EH (cell line): ENCODE measurements at regions not wholly inside any gene's neighbourhood (a gene's known extent, or its start where the extent isn't known, plus 50 kb on each side); places are given as distances from the start of the nearest gene placed in this dataset.
"Not testable (repeated sequence)": the region's sequence is repeated elsewhere in the genome, so short reads cannot be mapped to it uniquely, and the experiment has no call there.

ENCODE experiments used
- DNase-seq: peaks from one replicate; pipeline ENCODE4 v3.0.0-alpha.2; 2015; ENCODE audit warnings: low read depth

DNA sequence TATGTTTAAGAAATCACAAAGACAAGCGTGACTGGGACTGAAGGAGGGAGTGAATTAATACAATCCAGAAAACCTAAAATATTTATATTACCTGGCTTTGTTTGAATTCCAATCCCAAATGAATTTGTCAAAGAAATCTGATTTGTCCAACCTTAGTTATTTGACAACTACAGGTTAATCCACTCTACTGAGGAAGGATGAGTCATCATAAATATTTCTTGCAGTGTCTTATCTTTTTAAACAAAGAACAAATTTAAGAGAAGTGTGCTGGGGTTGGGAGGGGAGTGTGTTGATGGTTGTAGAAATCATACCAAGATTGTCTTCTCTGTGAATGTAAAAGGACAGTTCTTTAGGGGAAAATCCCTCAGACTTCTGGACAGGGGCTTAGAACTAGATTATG is 1106.3 kb upstream of the SLC39A10 start:
- DNase-seq: no peak

DNA sequence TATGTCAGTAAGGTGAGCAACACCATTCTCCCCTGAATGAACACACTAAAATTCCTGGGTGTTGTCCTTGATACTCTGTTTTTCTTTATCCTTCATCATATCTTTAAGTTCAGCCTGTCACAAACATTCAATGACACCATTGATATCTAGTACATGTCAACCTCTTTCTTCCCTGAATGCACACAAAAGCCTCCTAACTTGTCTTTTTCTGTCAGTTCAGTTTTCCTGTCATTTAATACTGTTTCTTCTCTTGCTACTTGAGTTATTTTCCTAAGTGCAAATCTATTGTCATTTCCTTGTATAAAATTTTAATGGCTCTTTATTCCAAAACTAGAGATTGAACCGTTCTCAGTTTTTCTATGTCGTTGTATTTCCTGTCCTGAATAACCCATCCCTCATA is 1107.6 kb upstream of the SLC39A10 start:
- DNase-seq: no peak

DNA sequence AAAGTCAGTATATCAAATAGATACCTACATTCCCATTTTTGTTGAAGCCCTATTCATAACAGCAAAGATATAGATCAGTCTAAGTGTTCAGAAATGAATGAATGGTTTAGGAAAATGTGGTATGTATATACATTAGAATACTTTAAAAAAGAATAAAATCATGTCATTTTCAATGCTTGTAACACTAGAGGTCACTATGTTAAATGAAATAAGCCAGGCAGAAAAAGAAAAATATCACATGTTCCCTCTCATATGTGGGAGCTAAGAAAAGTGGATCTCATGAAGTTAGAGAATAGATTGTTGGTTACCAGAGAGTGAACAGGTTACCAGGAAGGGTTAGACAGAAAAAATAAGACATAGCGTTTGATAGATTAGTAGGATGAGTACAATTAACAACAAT is 1111.0 kb upstream of the SLC39A10 start:
- DNase-seq: no peak

DNA sequence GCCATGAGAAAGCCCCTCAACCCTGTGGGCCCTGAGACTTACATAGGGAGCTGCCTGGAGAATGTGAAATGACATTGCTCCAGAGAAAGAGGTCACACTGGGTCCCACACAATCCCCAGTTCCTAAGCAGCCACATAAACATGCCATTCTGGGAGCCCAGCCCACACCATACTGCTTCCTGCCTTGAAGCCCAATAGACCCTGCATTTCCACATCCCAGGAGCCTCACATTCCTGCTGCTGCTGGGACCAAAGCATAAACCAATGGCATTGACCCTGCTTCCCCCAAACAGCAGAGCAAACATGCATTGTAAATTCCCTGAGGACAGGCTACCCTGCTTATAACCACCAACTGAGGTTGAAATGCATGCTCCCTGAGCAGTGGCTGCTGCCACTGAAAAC is 1117.6 kb upstream of the SLC39A10 start:
- no peak for DNase-seq

DNA sequence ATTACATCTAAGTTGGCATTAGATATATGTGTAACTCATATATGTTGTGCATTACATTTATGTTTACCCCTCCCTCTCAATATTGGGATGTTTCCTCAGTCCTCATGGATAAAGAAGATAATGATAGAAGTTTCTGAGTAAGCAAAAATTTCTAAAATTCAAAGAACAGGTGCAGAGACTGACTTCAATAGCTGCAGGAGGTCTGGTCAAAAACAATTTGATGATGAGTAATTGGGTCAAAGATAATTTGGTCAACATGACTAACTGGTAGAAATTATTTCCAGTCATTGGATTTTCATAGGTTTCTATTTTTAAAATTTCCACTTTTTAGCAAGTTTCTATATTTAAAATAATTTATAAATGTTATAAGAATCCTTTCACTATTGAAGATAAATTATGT is 1130.9 kb upstream of the SLC39A10 start:
- DNase-seq: no peak

DNA sequence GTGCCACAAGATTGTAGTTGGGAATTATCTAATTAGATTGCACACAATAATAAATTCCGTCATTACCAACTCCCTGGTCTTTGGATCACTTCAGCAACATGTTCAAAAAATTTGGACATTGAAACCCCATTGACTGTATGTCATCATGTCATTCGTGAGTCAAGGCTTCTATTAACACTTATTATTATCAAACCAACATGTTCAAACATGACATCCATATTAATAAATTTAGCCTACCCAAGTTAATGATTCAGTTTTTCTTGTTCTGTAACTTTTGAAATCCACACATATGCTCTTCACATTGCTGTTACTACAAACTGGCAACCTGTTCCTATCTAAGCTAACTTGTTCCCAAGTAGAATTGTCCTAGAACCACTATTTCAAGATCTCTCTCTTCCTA is 1142.7 kb upstream of the SLC39A10 start:
- no peak for DNase-seq

DNA sequence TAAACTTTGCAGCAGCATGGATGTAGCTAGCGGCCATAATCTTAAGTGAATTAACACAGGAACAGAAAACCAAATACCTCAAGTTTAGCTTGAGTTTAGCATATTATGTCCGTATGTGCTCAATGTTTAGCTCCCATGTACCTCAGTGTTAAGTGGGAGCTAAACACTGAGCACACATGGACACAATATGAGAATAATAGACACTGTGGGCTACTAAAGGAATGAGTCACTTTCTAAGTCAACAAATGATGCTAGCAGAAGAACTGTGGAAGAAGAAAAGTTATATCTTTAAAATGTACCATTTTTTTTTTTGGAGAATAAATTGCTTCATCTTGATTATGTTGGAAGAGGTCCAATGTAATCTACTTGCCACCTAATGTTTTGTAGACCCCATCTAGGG is 1146.0 kb upstream of the SLC39A10 start:
- not testable (repeated sequence) for DNase-seq

DNA sequence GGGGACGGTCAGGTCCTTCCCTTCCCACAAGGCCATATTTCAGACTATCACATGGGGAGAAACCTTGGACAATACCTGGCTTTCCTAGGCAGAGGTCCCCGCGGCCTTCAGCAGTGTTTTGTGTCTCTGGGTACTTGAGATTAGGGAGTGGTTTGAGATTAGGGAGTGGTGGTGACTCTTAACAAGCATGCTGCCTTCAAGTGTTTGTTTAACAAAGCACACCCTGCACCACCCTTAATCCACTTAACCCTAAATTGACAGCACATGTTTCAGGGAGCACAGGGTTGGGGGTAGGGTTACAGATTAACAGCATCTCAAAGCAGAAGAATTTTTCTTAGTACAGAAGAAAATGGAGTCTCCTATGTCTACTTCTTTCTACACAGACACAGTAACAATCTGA is 1152.2 kb upstream of the SLC39A10 start:
- not testable (repeated sequence) for DNase-seq

DNA sequence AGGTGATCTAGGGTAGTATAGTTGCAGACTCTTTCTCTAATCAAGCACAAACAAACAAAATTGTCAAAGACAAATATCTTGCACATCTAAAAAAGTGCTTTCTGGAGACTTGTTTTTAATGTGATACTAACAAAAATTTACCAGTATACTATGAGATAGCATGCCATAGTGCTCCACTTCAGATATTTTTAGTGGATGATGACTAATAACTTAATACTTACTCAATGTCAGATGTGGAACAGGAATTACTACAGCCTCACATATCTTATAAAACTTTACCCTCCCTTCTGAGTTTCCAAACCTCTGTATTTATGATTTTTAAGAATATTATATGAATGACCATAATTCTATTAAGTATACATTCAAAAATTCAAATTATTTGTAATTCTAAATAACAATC is 1162.0 kb upstream of the SLC39A10 start:
- DNase-seq: no peak

DNA sequence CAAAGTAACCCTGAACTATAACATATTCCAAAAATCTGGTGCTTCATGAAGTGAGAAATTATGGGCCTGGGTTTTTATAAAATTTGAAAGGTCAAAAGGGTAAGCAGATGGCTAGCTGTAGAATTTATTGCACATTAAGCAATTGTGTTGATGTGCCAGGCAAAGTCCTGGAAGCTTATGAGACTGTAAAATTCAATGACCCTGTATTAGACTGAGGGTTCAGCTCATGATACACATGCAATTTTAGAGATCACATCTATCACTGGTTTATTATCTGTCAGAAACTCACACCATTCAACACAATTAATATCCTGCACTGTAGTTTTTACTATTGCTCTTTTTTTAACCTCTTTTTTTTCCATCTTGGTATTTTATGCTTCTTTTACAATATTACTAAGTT is 1162.6 kb upstream of the SLC39A10 start:
- no peak for DNase-seq

DNA sequence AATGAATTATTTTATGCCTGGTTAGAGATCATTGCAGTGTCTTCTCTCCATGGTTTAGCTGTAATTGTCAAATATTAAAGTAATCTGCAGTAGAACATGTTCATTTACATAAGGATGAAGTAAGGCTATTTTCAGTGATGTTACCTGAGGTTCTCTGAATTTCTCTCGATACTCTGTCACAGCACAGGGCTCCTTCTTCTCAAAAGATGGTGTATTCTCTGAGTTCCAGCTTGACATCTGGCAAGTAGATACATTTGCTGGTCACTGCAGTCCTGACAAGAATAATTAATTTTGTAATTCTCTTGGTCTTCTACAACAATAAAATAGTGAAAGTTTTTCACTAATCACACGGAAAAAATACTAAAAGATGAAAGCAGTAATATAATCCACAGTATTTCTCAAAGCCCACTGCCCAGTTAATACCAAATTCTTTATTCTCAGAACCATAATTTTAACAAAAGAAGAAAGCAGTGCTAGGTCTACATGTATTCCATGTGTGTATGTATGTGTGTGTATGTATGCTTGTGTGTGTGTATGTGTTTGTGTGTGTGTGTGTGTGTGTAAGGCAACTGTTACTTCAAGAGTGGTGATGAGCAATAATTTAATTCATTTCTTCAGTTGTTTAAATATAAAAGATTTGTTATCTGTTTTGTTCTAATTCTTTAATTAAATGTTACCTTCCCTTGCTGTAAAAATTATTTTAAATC is 1165.5 kb upstream of the SLC39A10 start:
- no peak for DNase-seq

DNA sequence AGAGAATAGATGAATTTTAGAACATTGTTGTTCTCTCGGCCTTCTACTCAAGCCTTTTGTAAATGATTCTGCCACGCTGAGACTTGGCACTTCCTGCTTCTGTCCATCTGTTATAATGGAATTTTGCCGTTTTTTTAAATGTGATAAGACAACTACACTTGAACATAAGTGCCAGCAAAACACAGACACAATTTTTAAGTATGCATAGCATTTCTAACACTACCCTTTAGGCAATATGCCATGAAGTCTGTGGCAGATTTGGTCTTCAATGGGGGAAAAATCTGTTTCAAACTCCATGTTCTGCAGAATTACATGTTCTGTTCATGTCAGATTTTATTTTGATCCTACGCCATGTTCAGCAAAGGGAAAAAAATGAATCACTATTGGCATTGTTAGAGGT is 1170.7 kb upstream of the SLC39A10 start:
- DNase-seq: no peak

DNA sequence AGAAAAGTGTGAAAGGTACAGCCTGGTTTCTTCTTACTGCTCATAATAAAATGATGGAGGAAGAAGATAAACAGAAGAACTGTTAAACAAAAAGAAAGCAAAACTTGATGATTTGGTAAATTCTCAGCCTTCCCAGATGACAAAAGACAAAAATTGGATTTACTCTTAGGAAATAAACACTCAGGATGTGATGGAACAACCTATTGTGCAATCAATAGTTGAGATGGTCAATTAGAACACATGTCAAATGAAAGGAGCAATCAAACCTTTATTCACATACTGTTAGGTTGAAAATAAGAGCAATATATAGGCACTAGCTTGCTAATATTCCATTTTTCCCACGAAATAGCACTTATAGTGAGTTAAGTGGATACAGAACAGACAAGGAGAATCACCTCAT is 1174.0 kb upstream of the SLC39A10 start:
- DNase-seq: no peak

DNA sequence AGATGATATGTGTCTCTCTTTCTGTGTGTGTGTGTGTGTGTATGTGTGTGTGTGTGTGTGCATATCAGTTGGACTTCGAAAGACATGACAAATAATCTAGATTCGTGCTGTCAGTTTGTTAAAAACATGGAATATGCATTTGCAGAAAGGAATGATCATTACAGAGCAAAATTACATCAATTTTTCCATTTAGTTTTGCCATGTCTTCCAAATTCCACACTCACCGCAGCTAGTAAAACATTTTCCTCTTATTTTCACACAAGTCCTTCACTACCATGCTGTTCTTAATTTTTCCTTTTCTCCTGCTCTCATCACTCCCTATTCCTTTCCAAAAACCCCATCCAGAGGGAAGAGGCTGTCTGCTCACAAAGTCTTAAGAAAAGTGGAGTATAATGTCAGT is 1191.4 kb upstream of the SLC39A10 start:
- DNase-seq: no peak

DNA sequence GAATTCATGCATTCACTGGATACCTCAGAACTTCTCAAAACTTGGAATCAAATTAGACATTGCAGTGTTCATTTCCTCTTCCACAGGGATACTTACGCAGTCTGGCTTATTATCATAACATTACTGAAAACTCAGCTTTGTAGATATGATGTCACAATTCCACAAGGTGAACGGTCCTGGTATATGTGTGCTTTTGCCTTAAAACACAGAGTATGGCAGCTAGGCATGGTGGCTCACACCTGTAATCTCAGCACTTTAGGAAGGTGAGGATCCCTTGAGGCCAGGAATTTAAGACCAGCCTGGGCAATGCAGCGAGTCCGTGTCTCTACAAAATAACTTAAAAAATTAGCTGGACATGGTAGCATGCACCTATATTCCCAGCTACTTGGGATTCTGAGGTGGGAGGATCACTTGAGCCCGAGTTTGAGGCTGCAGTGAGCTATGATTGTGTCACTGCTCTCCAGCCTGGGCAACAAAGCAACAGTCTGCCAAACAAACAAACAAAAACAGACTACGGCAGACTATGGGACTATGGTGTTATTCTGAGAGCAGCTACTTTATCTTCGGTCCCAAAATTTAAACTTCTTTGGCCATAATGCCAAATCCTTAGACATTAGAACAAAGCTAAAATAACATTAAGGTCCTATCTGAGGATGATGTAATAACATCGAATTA is 1191.9 kb upstream of the SLC39A10 start:
- no peak for DNase-seq

DNA sequence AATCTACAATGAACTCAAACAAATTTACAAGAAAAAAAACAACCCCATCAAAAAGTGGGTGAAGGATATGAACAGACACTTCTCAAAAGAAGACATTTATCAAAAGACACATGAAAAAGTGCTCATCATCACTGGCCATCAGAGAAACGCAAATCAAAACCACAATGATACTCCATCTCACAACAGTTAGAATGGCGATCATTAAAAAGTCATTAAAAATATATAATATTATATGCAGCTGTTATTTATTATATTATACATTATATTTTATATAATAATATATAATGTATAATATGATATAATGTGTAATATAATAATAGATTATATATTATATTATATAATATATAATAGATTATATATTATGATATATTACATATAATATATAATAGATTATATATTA is 1194.1 kb upstream of the SLC39A10 start:
- DNase-seq: not testable (repeated sequence)

DNA sequence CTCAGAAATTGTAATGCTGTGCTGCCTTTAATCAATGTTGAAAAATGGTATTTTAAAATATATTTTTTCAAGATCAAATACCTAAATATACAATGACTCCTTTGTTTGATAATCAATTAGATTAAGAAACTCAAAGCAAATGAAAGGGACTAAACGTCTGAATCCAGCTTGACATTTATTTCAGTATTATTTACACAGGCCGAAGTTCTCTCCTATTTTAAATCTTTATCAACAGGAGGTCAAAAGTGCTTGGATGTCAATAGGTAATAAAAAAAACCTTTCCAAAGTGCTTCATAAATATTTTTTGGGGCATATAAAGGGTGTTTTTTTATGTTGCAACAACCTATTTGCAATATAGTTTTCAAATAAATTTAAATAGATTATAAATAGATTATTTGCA is 1201.7 kb upstream of the SLC39A10 start:
- DNase-seq: no peak

DNA sequence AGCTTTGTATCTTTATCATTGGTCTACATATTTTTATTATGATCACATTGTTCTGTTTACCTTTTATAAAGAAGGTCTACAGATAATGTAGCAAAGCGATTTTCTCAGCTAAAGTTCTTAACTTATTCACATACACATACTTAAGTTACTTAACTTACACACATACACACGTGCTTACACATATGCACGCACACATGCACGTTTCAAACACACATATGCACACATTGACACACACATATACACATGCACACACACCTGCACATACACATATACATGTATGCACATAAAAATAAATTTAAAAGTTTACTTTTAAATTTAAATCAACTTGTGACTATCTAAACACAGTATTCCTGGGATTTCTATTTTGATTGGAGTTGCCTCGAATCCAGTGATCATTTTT is 1204.5 kb upstream of the SLC39A10 start:
- DNase-seq: no peak

DNA sequence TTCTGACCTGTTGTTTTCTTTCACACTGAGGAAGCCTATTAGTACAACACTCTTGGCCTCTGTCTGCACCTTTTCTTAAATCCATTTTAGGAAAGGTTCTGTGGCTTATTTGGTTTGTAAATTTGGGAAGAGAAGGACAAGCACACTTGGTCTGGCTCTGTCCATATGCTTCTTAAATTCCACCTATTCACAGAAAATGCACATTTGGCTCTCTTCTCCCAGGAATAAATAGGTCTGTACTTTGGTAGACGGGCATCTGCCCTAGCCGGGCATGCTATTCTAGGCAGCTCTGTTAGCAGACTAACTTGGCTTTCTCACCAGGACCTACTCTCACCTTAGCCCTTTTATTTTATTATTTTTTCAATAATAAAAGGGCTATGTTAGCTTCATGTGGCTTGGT is 1211.8 kb upstream of the SLC39A10 start:
- no peak for DNase-seq

DNA sequence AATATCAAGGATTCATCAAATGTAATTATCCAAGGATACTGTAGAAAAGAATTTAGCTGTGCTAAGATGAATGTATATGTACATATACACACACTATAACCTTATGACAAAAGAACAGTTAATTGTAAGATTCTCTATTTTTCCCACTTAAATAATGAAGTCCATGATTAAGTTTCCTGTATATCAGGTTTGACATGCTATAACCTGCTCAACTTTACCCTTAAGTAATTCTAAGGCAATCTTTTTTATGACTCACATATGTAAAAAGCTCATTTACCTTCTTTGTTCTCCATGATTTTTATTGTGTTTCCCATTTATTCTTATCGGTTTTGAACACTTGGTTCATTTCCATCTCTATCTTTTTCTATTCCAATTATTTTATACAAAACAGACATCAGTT is 1213.1 kb upstream of the SLC39A10 start:
- DNase-seq: no peak

DNA sequence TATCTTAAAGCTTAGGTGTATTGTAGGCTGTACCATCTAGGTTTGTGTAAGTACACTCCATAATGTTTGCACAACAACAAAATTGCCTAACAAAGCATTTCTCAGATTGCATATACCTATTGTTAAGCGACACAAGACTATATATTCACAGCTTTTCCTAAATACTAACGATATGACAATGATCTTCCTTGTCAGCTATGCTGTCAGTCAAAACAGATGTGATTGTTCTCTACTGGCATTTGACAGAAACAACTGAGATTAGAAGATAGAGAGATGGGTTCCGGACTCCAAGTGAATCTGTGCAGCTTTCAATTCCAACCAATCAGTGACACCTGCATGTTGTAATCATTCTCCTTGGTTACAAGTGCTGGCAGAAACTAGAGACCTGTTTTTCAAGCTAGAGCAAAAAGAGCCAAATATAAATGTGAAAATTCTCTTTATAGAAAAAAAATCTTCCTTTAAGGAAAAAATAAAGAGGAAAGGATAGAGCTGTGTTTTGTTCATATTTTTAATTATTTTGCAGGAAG is 1232.3 kb upstream of the SLC39A10 start:
- DNase-seq: no peak

DNA sequence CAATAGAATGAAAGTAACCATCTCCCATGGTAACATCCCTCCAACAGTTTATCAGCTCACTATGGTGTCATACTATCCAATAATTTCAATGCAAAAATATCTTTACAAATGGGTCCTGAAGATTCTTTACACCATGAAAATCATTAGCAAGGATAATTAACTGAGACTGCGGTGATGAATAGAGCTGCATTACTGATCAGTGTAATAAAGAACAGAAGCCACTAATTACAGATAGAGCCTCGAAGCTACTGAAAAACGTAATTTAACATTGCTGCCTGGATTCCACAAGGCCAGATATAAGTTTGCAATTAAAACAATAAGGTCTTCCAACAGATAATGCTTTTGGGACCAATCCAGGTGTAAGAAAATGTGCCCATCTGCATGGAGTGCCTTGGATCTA is 1245.8 kb upstream of the SLC39A10 start:
- no peak for DNase-seq

DNA sequence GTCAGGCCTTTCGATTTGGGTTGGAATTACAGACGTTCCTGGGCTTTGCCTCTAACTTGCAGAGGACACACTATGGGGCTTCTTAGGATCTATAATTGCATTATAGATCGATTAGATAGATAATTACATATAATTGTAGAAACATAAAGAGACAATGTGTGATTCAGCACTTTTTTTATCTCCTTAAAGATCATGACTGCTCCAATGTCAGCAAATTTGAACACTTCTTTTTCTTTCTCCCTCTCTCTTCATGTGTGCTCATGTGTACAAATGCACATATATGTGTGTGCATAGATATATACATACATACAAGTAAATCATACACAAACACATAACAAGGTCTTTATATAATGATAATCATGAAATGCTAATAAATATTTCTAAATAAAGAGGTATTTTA is 1261.2 kb upstream of the SLC39A10 start:
- no peak for DNase-seq

DNA sequence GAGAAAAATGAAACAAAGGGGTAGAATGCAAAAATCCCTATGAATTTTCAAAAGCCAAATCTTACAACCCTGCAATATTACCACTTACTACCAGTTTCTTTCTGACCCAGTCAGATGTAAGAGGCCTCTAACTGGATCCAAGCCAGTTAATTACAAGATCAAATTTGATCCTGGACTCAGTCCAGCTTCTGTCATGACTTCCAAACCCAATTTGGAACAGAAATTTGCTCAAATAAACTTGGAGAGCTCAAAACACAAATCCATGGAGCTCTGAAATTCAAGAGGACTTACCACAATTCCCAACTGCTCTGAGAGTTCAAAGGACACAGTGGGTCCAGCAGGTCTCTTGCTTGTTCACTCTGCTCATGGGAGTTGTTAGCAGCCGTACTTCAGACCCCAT is 1271.7 kb upstream of the SLC39A10 start:
- no peak for DNase-seq
